HG02798 (cell line): ENCODE measurements at regions not wholly inside any gene's neighbourhood (a gene's known extent, or its start where the extent isn't known, plus 50 kb on each side); places are given as distances from the start of the nearest gene placed in this dataset.

Experiments used
- ATAC-seq: cut with Tn5 transposase; IDR thresholded peaks from one replicate; pipeline ENCODE4 v1.9.1; 2021; ENCODE audit warnings: mild to moderate bottlenecking; ENCODE audit not compliant: unreplicated experiment, poor library complexity

DNA sequence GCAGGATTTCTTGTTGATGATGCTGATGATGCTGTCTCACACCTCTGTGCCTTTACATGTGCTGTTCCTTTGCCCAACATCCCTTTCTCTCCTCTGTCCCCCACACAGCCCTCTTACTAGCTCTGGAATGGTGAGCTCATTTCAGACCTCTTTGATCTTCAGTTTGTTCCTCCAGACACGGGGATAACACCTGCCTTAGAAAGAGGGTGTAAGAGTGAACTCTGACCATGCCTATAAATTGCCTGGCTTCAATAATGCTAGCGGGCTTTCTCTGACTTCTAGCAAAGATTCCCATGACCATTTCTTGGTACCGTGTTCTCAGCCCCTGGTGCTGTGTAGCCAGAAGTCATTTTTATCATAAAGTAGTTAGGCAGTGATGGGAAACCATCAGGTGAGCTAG, 55.9 kb upstream of the DRD2 start:
- no peak for ATAC-seq

DNA sequence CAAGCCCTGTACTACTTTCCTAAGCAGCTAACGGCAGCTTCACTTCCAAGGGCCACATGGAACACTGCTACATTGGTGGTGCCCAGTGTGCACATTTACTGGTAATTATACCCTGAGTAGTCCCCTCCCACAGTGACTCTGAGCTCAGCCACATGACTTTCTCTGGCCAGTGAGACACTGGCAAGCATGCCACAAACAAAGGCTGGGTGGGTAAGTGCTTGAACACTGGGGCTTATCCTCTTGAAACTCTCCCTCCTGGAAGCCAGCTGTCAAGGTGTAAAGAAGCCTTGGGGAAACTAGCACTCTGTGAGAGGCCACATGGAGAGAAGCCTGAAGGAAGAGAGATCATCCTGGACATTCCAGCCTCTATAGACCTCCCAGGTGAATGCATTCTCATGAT, 54.4 kb upstream of the DRD2 start:
- no peak for ATAC-seq

DNA sequence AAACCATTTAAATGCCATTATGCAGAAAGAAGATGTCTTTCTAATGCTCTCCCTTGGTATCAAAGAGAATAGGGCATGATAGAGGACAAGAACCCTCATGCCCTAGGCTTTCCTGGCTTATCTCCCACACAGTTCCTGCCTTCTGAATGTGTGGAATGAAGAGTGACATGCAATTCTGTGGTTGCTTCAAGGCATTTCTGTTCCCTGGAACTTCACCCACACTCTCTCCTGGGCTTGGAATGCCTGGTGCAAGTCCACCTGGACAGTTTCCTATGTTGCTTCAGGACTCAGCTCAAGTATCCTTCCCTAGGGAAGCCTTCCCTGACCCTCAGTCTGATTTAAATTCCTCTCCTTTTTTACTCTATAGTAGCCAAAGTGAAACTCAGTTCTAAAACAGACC, 53.8 kb upstream of the DRD2 start:
- no peak for ATAC-seq

DNA sequence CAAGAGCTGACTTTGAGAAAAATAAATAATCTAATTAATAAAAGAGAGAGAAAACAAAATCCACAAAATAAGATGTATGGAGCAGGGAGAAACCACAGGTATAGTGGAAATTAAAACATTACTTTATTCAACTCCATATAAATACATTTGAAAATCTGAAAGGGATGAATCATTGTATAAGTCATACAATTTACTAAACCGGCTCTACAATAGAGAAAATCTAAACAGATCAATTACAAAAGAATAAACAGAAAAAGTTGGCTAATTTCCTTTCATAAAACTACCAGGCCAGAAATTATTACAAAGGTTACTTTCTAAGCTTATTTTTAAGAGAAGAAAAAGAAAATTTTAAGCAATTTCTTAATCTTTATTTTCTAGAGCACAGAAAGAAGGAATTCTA, 51.3 kb upstream of the DRD2 start:
- no peak for ATAC-seq
